GM12878 (cell line): ENCODE measurements at regions not wholly inside any gene's neighbourhood (a gene's known extent, or its start where the extent isn't known, plus 50 kb on each side); places are given as distances from the start of the nearest gene placed in this dataset.

Source experiments
- ATAC-seq: fragments of 200-7000 bp; cut with Tn5 transposase; 3 replicates; pipeline ENCODE4 v1.9.1; 2020; ENCODE audit warnings: mild to moderate bottlenecking, moderate library complexity
- BruUV-seq: library from RNA; stranded (reverse); fragments of 400-500 nt; replicated peaks from 2 replicates; lab custom pipeline; 2021; lab: Mats Ljungman, UMichigan
- CTCF ChIA-PET: fragments of 300-600 bp; sonication (Branson Sonifier 250); formaldehyde crosslinking; extraction: SDS; loops from one replicate; lab custom pipeline; 2021; ENCODE audit warnings: inconsistent platforms; lab: Yijun Ruan, JAX
- POLR2A ChIA-PET: fragments of 350-600 bp; formaldehyde crosslinking; extraction: SDS; loops from one replicate; lab custom pipeline; 2021; ENCODE audit warnings: inconsistent platforms; lab: Charles Lee
- RAD21 ChIA-PET: fragments of 300-600 bp; sonication (Branson Sonifier 250); formaldehyde crosslinking; loops from one replicate; lab custom pipeline; 2023; ENCODE audit warnings: antibody characterized with exemption; ENCODE audit not compliant: unreplicated experiment; lab: Charles Lee
- SMC1A ChIA-PET: fragments of 300-600 bp; sonication (Branson Sonifier 250); formaldehyde crosslinking; loops from one replicate; lab custom pipeline; 2023; ENCODE audit not compliant: unreplicated experiment, uncharacterized antibody; lab: Charles Lee
- DNase-seq: peaks from one replicate; pipeline ENCODE4 v3.0.0-alpha.2; 2011; ENCODE audit warnings: low read depth, low spot score
- FAIRE-seq: peaks from 3 replicates; lab custom pipeline; 2011; peaks lifted over from hg19 to GRCh38; lab: Jason Lieb, UNC
- H2AFZ ChIP-seq: 2 replicates; pipeline ENCODE4 v1.6.0; 2011; ENCODE audit warnings: low read depth, low read length, control low read depth; ENCODE audit not compliant: control insufficient read depth
- H3K27ac ChIP-seq: 2 replicates; pipeline ENCODE4 v1.5.1; 2011; ENCODE audit warnings: control low read depth; ENCODE audit not compliant: control insufficient read depth, insufficient read depth
- H3K27me3 ChIP-seq, 2 experiments: replicated peaks in 1 of 2; 2 replicates each; pipeline versions ENCODE4 v1.6.0 to v1.6.1; 2011; ENCODE audit warnings: low read length in 1 of 2; ENCODE audit not compliant: control insufficient read depth in 2 of 2, insufficient read depth in 2 of 2
- H3K36me3 ChIP-seq, 2 experiments: 2 replicates each; pipeline ENCODE4 v1.5.1; 2011; ENCODE audit warnings: low read length in 1 of 2; ENCODE audit not compliant: control insufficient read depth in 2 of 2, insufficient read depth in 2 of 2
- H3K4me1 ChIP-seq: 2 replicates; pipeline ENCODE4 v1.6.1; 2011; ENCODE audit warnings: mild to moderate bottlenecking, low read length, moderate library complexity, mixed read lengths; ENCODE audit not compliant: control insufficient read depth, insufficient read depth
- H3K4me2 ChIP-seq: 2 replicates; pipeline ENCODE4 v1.6.0; 2011; ENCODE audit warnings: control low read depth; ENCODE audit not compliant: control insufficient read depth, insufficient read depth
- H3K4me3 ChIP-seq: fragments of 200-600 bp; sonication (generic); 2 replicates; pipeline ENCODE4 v1.5.1; 2016
- H3K79me2 ChIP-seq: 2 replicates; pipeline ENCODE4 v1.6.0; 2011; ENCODE audit warnings: low read length; ENCODE audit not compliant: control insufficient read depth, insufficient read depth
- H3K9ac ChIP-seq: 2 replicates; pipeline ENCODE4 v1.8.0; 2011; ENCODE audit warnings: low read length, control low read depth, mixed read lengths; ENCODE audit not compliant: control insufficient read depth, insufficient read depth
- H3K9me3 ChIP-seq: replicated peaks from 3 replicates; pipeline ENCODE4 v1.5.1; 2011; ENCODE audit warnings: mild to moderate bottlenecking, low read length; ENCODE audit not compliant: control insufficient read depth, insufficient read depth
- H4K20me1 ChIP-seq: 2 replicates; pipeline ENCODE4 v1.6.0; 2011; ENCODE audit not compliant: control insufficient read depth, insufficient read depth
- ATF2 ChIP-seq: IDR thresholded peaks from 2 replicates; pipeline ENCODE4 v1.6.1; 2012; ENCODE audit warnings: low read length, inconsistent platforms
- ATF3 ChIP-seq: IDR thresholded peaks from 2 replicates; pipeline ENCODE4 v1.6.1; 2011; ENCODE audit warnings: low read depth, mild to moderate bottlenecking, low read length, moderate library complexity, borderline replicate concordance; ENCODE audit errors: extremely low read depth
- IRF3 ChIP-seq: fragments of 450-650 bp; IDR thresholded peaks from 2 replicates; pipeline ENCODE4 v1.6.1; 2014; ENCODE audit warnings: mild to moderate bottlenecking
- KDM1A ChIP-seq: fragments of 200-600 bp; sonication (generic); IDR thresholded peaks from 2 replicates; pipeline ENCODE4 v1.6.1; 2016; ENCODE audit warnings: borderline replicate concordance
- MEF2B ChIP-seq: fragments of 450-650 bp; IDR thresholded peaks from 2 replicates; pipeline ENCODE4 v1.6.1; 2018; ENCODE audit warnings: mild to moderate bottlenecking, moderate library complexity; ENCODE audit not compliant: partially characterized antibody, poor library complexity, severe bottlenecking
- NR2F1 ChIP-seq: fragments of 450-650 bp; conservative IDR thresholded peaks from 2 replicates; pipeline ENCODE4 v1.6.1; 2017; ENCODE audit warnings: mild to moderate bottlenecking
- SPI1 ChIP-seq: IDR thresholded peaks from 2 replicates; pipeline ENCODE4 v1.6.1; 2011; ENCODE audit warnings: low read depth, mild to moderate bottlenecking, low read length, moderate library complexity, borderline replicate concordance; ENCODE audit not compliant: insufficient read depth
- USF2 ChIP-seq: IDR thresholded peaks from 2 replicates; pipeline ENCODE4 v1.6.1; 2011; ENCODE audit warnings: low read depth, low read length, improper control_type of control experiment, borderline replicate concordance
- ZBTB40 ChIP-seq: fragments of 450-650 bp; IDR thresholded peaks from 2 replicates; pipeline ENCODE4 v1.6.1; 2016; ENCODE audit warnings: mild to moderate bottlenecking, moderate library complexity, borderline replicate concordance
- ZNF687 ChIP-seq: fragments of 450-650 bp; IDR thresholded peaks from 2 replicates; pipeline ENCODE4 v1.6.1; 2017; ENCODE audit warnings: mild to moderate bottlenecking, moderate library complexity
- ZZZ3 ChIP-seq: IDR thresholded peaks from 2 replicates; pipeline ENCODE4 v1.6.1; 2011; ENCODE audit warnings: low read depth; ENCODE audit not compliant: control insufficient read depth, insufficient read length
- in situ Hi-C: fragments of 300-500 bp; cut with MboI; formaldehyde crosslinking; loops from 9 replicates; pipeline ENCODE4 v1.14.3; 2018; ENCODE audit warnings: mixed read lengths
- intact Hi-C: fragments of 100-400 bp; cut with micrococcal nuclease; formaldehyde crosslinking; loops from one replicate; pipeline ENCODE4 v1.14.2; 2022; ENCODE audit not compliant: unreplicated experiment

GRCh38 chr3:72169120-72169519 is 384.2 kb upstream of the PROK2 start:
- ChIA-PET POLR2A (no interaction called here), SMC1A (no interaction called here), RAD21 (interaction anchor here (1.0 kb wide), 1 partner anchor 185 kb away, joined by 4 read pairs; no protein-coding TSS in a partner anchor), CTCF (interaction anchor here (1.0 kb wide), 1 partner anchor 14 kb away, joined by 3 read pairs; no protein-coding TSS in a partner anchor)
- Histone ChIP-seq H4K20me1 (no peaks in the 10 kb centered on the region), H3K27ac (no peak overlapping the region), H3K27me3 (no peaks in the 10 kb centered on the region), H3K4me3 (no peak overlapping the region), H2AFZ (no peak overlapping the region), H3K4me1 (peaks cover 17% of the 10 kb centered on the region), H3K36me3 (no peaks in the 10 kb centered on the region), H3K9me3 (no peaks in the 10 kb centered on the region; the same call in 2 of the 3 replicates), H3K79me2 (no peaks in the 10 kb centered on the region), H3K9ac (no peak overlapping the region), H3K4me2 (no peak overlapping the region)
- BruUV-seq, result no TSS peak
- no peak for DNase-seq
- intact Hi-C loops, result loop anchor here (10.0 kb wide), 2 partner anchors 214 to 516 kb away; no protein-coding TSS in a partner anchor
- in situ Hi-C loops, result no loop called here
- no peak for FAIRE-seq
- ATAC-seq, result no peak
- TF ChIP-seq ZZZ3 (no peak), ATF2 (no peak), USF2 (no peak), IRF3 (no peak), ATF3 (no peak), NR2F1 (no peak), ZNF687 (no peak), MEF2B (no peak), KDM1A (no peak), ZBTB40 (no peak), SPI1 (no peak)
